Endothelial cell of hepatic sinusoid (primary cell): ENCODE measurements at regions not wholly inside any gene's neighbourhood (a gene's known extent, or its start where the extent isn't known, plus 50 kb on each side); places are given as distances from the start of the nearest gene placed in this dataset.
"Not testable (repeated sequence)": the region's sequence is repeated elsewhere in the genome, so short reads cannot be mapped to it uniquely, and the experiment has no call there.

ENCODE experiments used
- in situ Hi-C: cut with HindIII; loops from 2 replicates; pipeline ENCODE4 v1.10.0; 2017; ENCODE audit warnings: low sequenced_read_pairs

GRCh38 chr12:47412601-47413236, 293.1 kb downstream of the RPAP3 start:
- in situ Hi-C loops: no loop called here

GRCh38 chr12:47411966-47412365, 293.9 kb downstream of the RPAP3 start:
- in situ Hi-C loops: no loop called here

GRCh38 chr12:47410862-47411261, 295.0 kb downstream of the RPAP3 start:
- in situ Hi-C loops: no loop called here

GRCh38 chr12:47410383-47410782, 295.4 kb downstream of the RPAP3 start:
- in situ Hi-C loops: no loop called here

GRCh38 chr12:47409310-47409987, 296.4 kb downstream of the RPAP3 start:
- in situ Hi-C loops: no loop called here

- in situ Hi-C loops: no loop called here
Measured at GRCh38 chr12:47408171-47408871, 297.5 kb downstream of the RPAP3 start.

- in situ Hi-C loops: no loop called here
Measured at GRCh38 chr12:47407463-47408129, 298.2 kb downstream of the RPAP3 start.

- in situ Hi-C loops: no loop called here
Measured at GRCh38 chr12:47403681-47404080, 302.1 kb downstream of the RPAP3 start.

- in situ Hi-C loops: not testable (repeated sequence)
Measured at GRCh38 chr12:47401196-47401595, 304.6 kb downstream of the RPAP3 start.

GRCh38 chr12:47400266-47400665, 305.6 kb downstream of the RPAP3 start:
- in situ Hi-C loops: no loop called here

- in situ Hi-C loops: no loop called here
Measured at GRCh38 chr12:47397664-47398281, 308.1 kb downstream of the RPAP3 start.

- in situ Hi-C loops: no loop called here
Measured at GRCh38 chr12:47396902-47397663, 308.7 kb downstream of the RPAP3 start.

- in situ Hi-C loops: loop anchor here (5.0 kb wide), 1 partner anchor 372 kb away; no protein-coding TSS in a partner anchor
Measured at GRCh38 chr12:47394070-47394469, 311.8 kb downstream of the RPAP3 start.

GRCh38 chr12:47393403-47393790, 312.4 kb downstream of the RPAP3 start:
- in situ Hi-C loops: loop anchor here (5.0 kb wide), 1 partner anchor 371 kb away; no protein-coding TSS in a partner anchor

- in situ Hi-C loops: loop anchor here (5.0 kb wide), 1 partner anchor 369 kb away; no protein-coding TSS in a partner anchor
Measured at GRCh38 chr12:47391566-47391965, 311.8 kb upstream of the AMIGO2 start.

GRCh38 chr12:47388712-47389111, 309.0 kb upstream of the AMIGO2 start:
- in situ Hi-C loops: no loop called here

GRCh38 chr12:47387994-47388393, 308.2 kb upstream of the AMIGO2 start:
- in situ Hi-C loops: no loop called here

GRCh38 chr12:47385653-47386052, 305.9 kb upstream of the AMIGO2 start:
- in situ Hi-C loops: no loop called here

- in situ Hi-C loops: no loop called here
Measured at GRCh38 chr12:47383942-47384341, 304.2 kb upstream of the AMIGO2 start.

GRCh38 chr12:47382305-47382704, 302.5 kb upstream of the AMIGO2 start:
- in situ Hi-C loops: no loop called here
